ENCODE measurements at regions not wholly inside any gene's neighbourhood (a gene's known extent, or its start where the extent isn't known, plus 50 kb on each side); places are given as distances from the start of the nearest gene placed in this dataset.

- 2% methylated on average over 36 of the region's 36 CpGs for WGBS, 2 donors
- Histone ChIP-seq H3K27ac (ENCODE audit: low read depth in 2 of 2, low read length in 1 of 2) (peak overlapping the region; percentile 82 to 85), H3K9me3 (ENCODE audit: control insufficient read depth in 2 of 2, insufficient read depth in 1 of 2, low read depth in 1 of 2, low read length in 1 of 2) (peaks cover 0 to 2% of the 10 kb centered on the region in 2 donors), H3K27me3 (ENCODE audit: control insufficient read depth in 1 of 2, insufficient read depth in 2 of 2, low read length in 2 of 2) (peaks cover 0 to 3% of the 10 kb centered on the region in 2 donors), H3K36me3 (ENCODE audit: control insufficient read depth in 2 of 2, insufficient read depth in 2 of 2, low read length in 1 of 2) (no peaks in the 10 kb centered on the region), H3K4me3 (ENCODE audit: low read depth in 1 of 2, low read length in 2 of 2) (peak overlapping the region; percentile 51 to 68), H3K4me1 (ENCODE audit: control insufficient read depth in 2 of 2, insufficient read depth in 2 of 2, low read length in 1 of 2) (peaks cover 2 to 8% of the 10 kb centered on the region in 2 donors)
Observed at GRCh38 chr11:16605894-16606783, 132.3 kb upstream of the C11orf58 start.

GRCh38 chr11:16605389-16605893, 133.0 kb upstream of the C11orf58 start:
- Histone ChIP-seq H3K4me3 (ENCODE audit: low read depth in 1 of 2, low read length in 2 of 2) (peak overlapping the region; percentile 51 to 68), H3K36me3 (ENCODE audit: control insufficient read depth in 2 of 2, insufficient read depth in 2 of 2, low read length in 1 of 2) (no peaks in the 10 kb centered on the region), H3K27ac (ENCODE audit: low read depth in 2 of 2, low read length in 1 of 2) (peak overlapping the region; percentile 82 to 85), H3K27me3 (ENCODE audit: control insufficient read depth in 1 of 2, insufficient read depth in 2 of 2, low read length in 2 of 2) (peaks cover 0 to under 1% of the 10 kb centered on the region in 2 donors), H3K9me3 (ENCODE audit: control insufficient read depth in 2 of 2, insufficient read depth in 1 of 2, low read depth in 1 of 2, low read length in 1 of 2) (no peaks in the 10 kb centered on the region), H3K4me1 (ENCODE audit: control insufficient read depth in 2 of 2, insufficient read depth in 2 of 2, low read length in 1 of 2) (peaks cover 2 to 8% of the 10 kb centered on the region in 2 donors)
- 1 to 2% methylated on average over 32 of the region's 32 CpGs for WGBS, 2 donors

- no peaks in the 10 kb centered on the region for H3K27me3 ChIP-seq (ENCODE audit: control insufficient read depth in 1 of 2, insufficient read depth in 2 of 2, low read length in 2 of 2)
- no peaks in the 10 kb centered on the region for H3K9me3 ChIP-seq (ENCODE audit: control insufficient read depth in 2 of 2, insufficient read depth in 1 of 2, low read depth in 1 of 2, low read length in 1 of 2)
- peaks cover 2 to 8% of the 10 kb centered on the region in 2 donors for H3K4me1 ChIP-seq (ENCODE audit: control insufficient read depth in 2 of 2, insufficient read depth in 2 of 2, low read length in 1 of 2)
- H3K4me3 ChIP-seq (ENCODE audit: low read depth in 1 of 2, low read length in 2 of 2): peak overlapping the region; percentile 51 to 68
- WGBS, 2 donors: 0 to 1% methylated on average over 43 to 57 of the region's 57 CpGs
- H3K27ac ChIP-seq (ENCODE audit: low read depth in 2 of 2, low read length in 1 of 2): peak overlapping the region; percentile 82 to 85
- no peaks in the 10 kb centered on the region for H3K36me3 ChIP-seq (ENCODE audit: control insufficient read depth in 2 of 2, insufficient read depth in 2 of 2, low read length in 1 of 2)
Observed at GRCh38 chr11:16604794-16605388, 133.6 kb upstream of the C11orf58 start.

GRCh38 chr11:16603890-16604793, 134.3 kb upstream of the C11orf58 start:
- Histone ChIP-seq H3K36me3 (ENCODE audit: control insufficient read depth in 2 of 2, insufficient read depth in 2 of 2, low read length in 1 of 2) (no peaks in the 10 kb centered on the region), H3K4me3 (ENCODE audit: low read depth in 1 of 2, low read length in 2 of 2) (peak overlapping the region; percentile 51 to 68), H3K9me3 (ENCODE audit: control insufficient read depth in 2 of 2, insufficient read depth in 1 of 2, low read depth in 1 of 2, low read length in 1 of 2) (no peaks in the 10 kb centered on the region), H3K4me1 (ENCODE audit: control insufficient read depth in 2 of 2, insufficient read depth in 2 of 2, low read length in 1 of 2) (peaks cover 2 to 8% of the 10 kb centered on the region in 2 donors), H3K27ac (ENCODE audit: low read depth in 2 of 2, low read length in 1 of 2) (peak overlapping the region; percentile 82 to 85), H3K27me3 (ENCODE audit: control insufficient read depth in 1 of 2, insufficient read depth in 2 of 2, low read length in 2 of 2) (no peaks in the 10 kb centered on the region)
- WGBS, 2 donors: 17 to 18% methylated on average over 53 of the region's 53 CpGs

DNA sequence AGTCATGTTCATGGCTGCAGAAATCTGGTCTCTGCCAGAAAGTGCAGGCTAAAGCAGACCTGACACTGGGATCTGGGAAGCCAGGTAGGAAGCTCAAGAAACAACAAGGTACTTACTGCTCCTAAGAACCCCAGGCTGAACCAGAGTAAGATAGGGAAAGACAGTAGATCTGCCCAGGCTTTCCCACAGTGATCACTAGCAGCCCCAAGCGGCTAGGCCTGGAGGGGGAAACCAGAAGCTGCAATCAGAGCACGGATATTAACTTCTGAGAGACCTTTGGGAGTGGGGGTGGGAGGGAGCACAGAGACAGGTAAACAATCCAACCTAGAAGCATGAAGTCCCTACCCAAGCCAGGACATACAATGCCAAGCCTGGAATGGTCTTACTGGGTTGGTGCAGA, 135.2 kb upstream of the C11orf58 start:
- Histone ChIP-seq H3K9me3 (ENCODE audit: control insufficient read depth in 2 of 2, insufficient read depth in 1 of 2, low read depth in 1 of 2, low read length in 1 of 2) (no peaks in the 10 kb centered on the region), H3K36me3 (ENCODE audit: control insufficient read depth in 2 of 2, insufficient read depth in 2 of 2, low read length in 1 of 2) (no peaks in the 10 kb centered on the region), H3K27me3 (ENCODE audit: control insufficient read depth in 1 of 2, insufficient read depth in 2 of 2, low read length in 2 of 2) (no peaks in the 10 kb centered on the region), H3K4me3 (ENCODE audit: low read depth in 1 of 2, low read length in 2 of 2) (peak overlapping the region in 1 of 2 donors; percentile 51), H3K4me1 (ENCODE audit: control insufficient read depth in 2 of 2, insufficient read depth in 2 of 2, low read length in 1 of 2) (peaks cover 2 to 8% of the 10 kb centered on the region in 2 donors), H3K27ac (ENCODE audit: low read depth in 2 of 2, low read length in 1 of 2) (peak overlapping the region; percentile 82 to 85)
- 45 to 67% methylated on average over 2 of the region's 2 CpGs for WGBS, 2 donors

- Histone ChIP-seq H3K36me3 (ENCODE audit: control insufficient read depth in 2 of 2, insufficient read depth in 2 of 2, low read length in 1 of 2) (no peaks in the 10 kb centered on the region), H3K4me1 (ENCODE audit: control insufficient read depth in 2 of 2, insufficient read depth in 2 of 2, low read length in 1 of 2) (peaks cover 0 to 2% of the 10 kb centered on the region in 2 donors), H3K27ac (ENCODE audit: low read depth in 2 of 2, low read length in 1 of 2) (no peak overlapping the region), H3K4me3 (ENCODE audit: low read depth in 1 of 2, low read length in 2 of 2) (no peak overlapping the region), H3K27me3 (ENCODE audit: control insufficient read depth in 1 of 2, insufficient read depth in 2 of 2, low read length in 2 of 2) (no peaks in the 10 kb centered on the region), H3K9me3 (ENCODE audit: control insufficient read depth in 2 of 2, insufficient read depth in 1 of 2, low read depth in 1 of 2, low read length in 1 of 2) (no peaks in the 10 kb centered on the region)
- 91 to 92% methylated on average over 7 of the region's 7 CpGs for WGBS, 2 donors
Observed at GRCh38 chr11:16598906-16599305, 139.5 kb upstream of the C11orf58 start.

DNA sequence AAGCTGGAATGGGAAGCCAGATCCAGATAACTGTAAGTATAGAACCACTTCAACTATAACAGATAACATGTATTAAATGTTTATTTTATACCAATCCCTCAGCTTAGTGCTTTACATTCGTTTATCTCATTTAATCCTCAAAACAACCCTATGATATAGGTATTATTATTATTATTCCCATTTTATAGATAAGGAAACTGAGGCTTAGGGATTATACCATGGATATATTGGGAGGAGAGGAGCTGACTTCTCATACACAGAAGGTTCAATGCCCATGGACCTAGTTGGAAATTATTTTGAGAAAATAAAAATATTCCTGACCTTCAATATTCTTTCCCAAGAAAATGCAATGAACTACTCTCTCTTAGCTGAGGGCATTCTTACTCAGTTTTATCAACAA, 140.4 kb upstream of the C11orf58 start:
- Histone ChIP-seq H3K36me3 (ENCODE audit: control insufficient read depth in 2 of 2, insufficient read depth in 2 of 2, low read length in 1 of 2) (no peaks in the 10 kb centered on the region), H3K9me3 (ENCODE audit: control insufficient read depth in 2 of 2, insufficient read depth in 1 of 2, low read depth in 1 of 2, low read length in 1 of 2) (no peaks in the 10 kb centered on the region), H3K4me3 (ENCODE audit: low read depth in 1 of 2, low read length in 2 of 2) (no peak overlapping the region), H3K27me3 (ENCODE audit: control insufficient read depth in 1 of 2, insufficient read depth in 2 of 2, low read length in 2 of 2) (no peaks in the 10 kb centered on the region), H3K27ac (ENCODE audit: low read depth in 2 of 2, low read length in 1 of 2) (no peak overlapping the region), H3K4me1 (ENCODE audit: control insufficient read depth in 2 of 2, insufficient read depth in 2 of 2, low read length in 1 of 2) (peaks cover 0 to under 1% of the 10 kb centered on the region in 2 donors)
- WGBS, 2 donors: 45 to 49% methylated on average over 1 of the region's 1 CpG

DNA sequence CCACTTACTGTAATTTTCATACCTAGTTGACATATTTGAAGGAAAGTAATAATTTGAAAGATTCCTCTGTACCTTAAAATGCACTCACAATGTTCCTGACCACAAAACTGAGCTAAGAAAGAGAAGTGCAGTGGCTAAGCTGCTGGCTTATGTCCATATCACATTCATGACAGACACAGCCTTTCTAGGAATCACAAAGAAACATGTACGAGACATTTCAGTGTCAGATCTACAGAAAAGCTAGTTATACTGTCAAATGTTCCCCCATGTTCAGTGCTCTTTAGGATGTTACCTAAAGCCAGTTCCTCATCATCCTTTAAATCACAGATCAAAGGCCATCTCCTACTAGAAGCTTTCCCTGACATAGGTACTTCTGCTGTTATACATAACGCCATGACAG, 142.2 kb upstream of the C11orf58 start:
- Histone ChIP-seq H3K36me3 (ENCODE audit: control insufficient read depth in 2 of 2, insufficient read depth in 2 of 2, low read length in 1 of 2) (no peaks in the 10 kb centered on the region), H3K9me3 (ENCODE audit: control insufficient read depth in 2 of 2, insufficient read depth in 1 of 2, low read depth in 1 of 2, low read length in 1 of 2) (no peaks in the 10 kb centered on the region), H3K27me3 (ENCODE audit: control insufficient read depth in 1 of 2, insufficient read depth in 2 of 2, low read length in 2 of 2) (no peaks in the 10 kb centered on the region), H3K27ac (ENCODE audit: low read depth in 2 of 2, low read length in 1 of 2) (no peak overlapping the region), H3K4me3 (ENCODE audit: low read depth in 1 of 2, low read length in 2 of 2) (no peak overlapping the region), H3K4me1 (ENCODE audit: control insufficient read depth in 2 of 2, insufficient read depth in 2 of 2, low read length in 1 of 2) (no peaks in the 10 kb centered on the region)
- WGBS, 2 donors: 63 to 64% methylated on average over 2 of the region's 2 CpGs

DNA sequence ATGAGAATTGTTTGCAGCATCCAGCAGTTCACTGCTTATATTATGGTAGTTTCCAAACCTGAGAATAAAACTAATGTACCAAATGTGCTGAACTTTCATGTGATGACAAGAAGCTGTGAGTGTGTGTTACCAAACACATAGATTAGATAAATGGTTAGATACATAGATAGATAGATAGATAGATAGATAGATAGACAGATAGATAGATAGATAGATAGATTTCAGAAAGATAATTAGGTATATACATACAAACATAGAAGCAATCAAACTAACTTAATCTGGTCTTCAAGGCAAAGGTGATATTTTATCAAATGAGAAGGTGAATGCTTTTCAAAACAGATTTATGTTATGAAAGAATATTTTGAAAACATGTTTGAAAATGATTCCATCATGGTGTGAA, 147.3 kb upstream of the C11orf58 start:
- H3K36me3 ChIP-seq (ENCODE audit: control insufficient read depth in 2 of 2, insufficient read depth in 2 of 2, low read length in 1 of 2): no peaks in the 10 kb centered on the region
- H3K27me3 ChIP-seq (ENCODE audit: control insufficient read depth in 1 of 2, insufficient read depth in 2 of 2, low read length in 2 of 2): no peaks in the 10 kb centered on the region

More for the DNA sequence above, 147.3 kb upstream of the C11orf58 start:
- Histone ChIP-seq H3K9me3 (ENCODE audit: control insufficient read depth in 2 of 2, insufficient read depth in 1 of 2, low read depth in 1 of 2, low read length in 1 of 2) (no peaks in the 10 kb centered on the region), H3K27ac (ENCODE audit: low read depth in 2 of 2, low read length in 1 of 2) (no peak overlapping the region), H3K4me3 (ENCODE audit: low read depth in 1 of 2, low read length in 2 of 2) (no peak overlapping the region), H3K4me1 (ENCODE audit: control insufficient read depth in 2 of 2, insufficient read depth in 2 of 2, low read length in 1 of 2) (no peaks in the 10 kb centered on the region)

All from esophagus (tissue), 2 donors.